ENCODE measurements at regions not wholly inside any gene's neighbourhood (a gene's known extent, or its start where the extent isn't known, plus 50 kb on each side); places are given as distances from the start of the nearest gene placed in this dataset.

DNA sequence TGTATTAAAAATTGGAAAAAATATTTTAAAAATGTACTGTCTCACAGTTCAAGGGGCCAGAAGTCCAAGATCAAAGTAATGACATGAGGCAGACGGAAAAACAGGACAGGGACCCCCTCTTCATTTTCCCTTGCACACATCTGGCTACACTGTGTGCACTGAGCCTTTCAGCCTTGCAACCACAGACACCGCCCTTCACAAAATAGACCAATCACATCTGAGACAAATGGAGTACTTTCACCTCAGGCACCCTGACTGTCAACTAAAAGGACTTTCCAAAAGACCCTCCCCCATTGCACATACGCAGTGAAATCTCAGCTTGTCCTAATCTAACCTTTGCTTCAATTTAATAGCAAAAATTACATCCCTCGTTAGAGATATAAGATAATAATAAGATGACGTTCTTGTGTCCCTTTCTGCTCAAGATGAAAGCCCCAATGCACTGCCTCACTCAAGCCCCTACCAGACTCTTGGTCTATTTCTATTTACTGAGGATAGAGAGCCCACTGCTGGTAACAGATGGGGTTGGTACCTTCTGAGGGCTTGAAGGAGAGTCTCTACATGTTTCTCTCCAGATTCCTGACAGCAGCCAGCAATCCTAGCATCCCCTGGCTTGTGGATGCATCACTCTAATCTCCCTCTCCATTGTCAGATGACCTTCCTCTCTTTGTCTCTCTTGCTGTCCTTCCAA lies 514.8 kb upstream of the ADAMTS16 start:
- Histone ChIP-seq H3K4me3 (replicated peaks in 1 of 3; ENCODE audit: insufficient read depth in 1 of 3, low read depth in 1 of 3, low read length in 3 of 3) (no peak overlapping the region), H3K36me3 (ENCODE audit: control insufficient read depth in 2 of 2, extremely low read depth in 1 of 2, insufficient read depth in 2 of 2, low read length in 2 of 2) (no peaks in the 10 kb centered on the region), H4K20me1 (replicated peaks; ENCODE audit: control insufficient read depth, extremely low read depth, insufficient read depth, low read length) (no peaks in the 10 kb centered on the region), H3K79me2 (ENCODE audit: control insufficient read depth, insufficient read depth, low read length) (no peaks in the 10 kb centered on the region), H3K4me2 (ENCODE audit: insufficient read depth, low read length) (no peak overlapping the region), H3K9me1 (replicated peaks; ENCODE audit: control insufficient read depth, extremely low read depth, insufficient read depth, low read length) (no peaks in the 10 kb centered on the region), H3K27ac (ENCODE audit: insufficient read depth, low read depth, low read length) (no peak overlapping the region), H3K9me3 (replicated peaks; ENCODE audit: control insufficient read depth, insufficient read depth, low read length) (peaks cover 5% of the 10 kb centered on the region), H3K27me3 (ENCODE audit: control insufficient read depth in 2 of 2, insufficient read depth in 2 of 2, low read length in 2 of 2) (no peaks in the 10 kb centered on the region), H3K9ac (replicated peaks; ENCODE audit: extremely low read depth, insufficient read depth, low read length) (no peak overlapping the region), H2AFZ (ENCODE audit: low read depth, low read length) (no peak overlapping the region), H3K4me1 (ENCODE audit: control insufficient read depth, extremely low read depth, insufficient read depth, low read length) (no peaks in the 10 kb centered on the region)
- CTCF ChIA-PET: no interaction called here
- no peak for FAIRE-seq
- TF ChIP-seq, protein P1, sequence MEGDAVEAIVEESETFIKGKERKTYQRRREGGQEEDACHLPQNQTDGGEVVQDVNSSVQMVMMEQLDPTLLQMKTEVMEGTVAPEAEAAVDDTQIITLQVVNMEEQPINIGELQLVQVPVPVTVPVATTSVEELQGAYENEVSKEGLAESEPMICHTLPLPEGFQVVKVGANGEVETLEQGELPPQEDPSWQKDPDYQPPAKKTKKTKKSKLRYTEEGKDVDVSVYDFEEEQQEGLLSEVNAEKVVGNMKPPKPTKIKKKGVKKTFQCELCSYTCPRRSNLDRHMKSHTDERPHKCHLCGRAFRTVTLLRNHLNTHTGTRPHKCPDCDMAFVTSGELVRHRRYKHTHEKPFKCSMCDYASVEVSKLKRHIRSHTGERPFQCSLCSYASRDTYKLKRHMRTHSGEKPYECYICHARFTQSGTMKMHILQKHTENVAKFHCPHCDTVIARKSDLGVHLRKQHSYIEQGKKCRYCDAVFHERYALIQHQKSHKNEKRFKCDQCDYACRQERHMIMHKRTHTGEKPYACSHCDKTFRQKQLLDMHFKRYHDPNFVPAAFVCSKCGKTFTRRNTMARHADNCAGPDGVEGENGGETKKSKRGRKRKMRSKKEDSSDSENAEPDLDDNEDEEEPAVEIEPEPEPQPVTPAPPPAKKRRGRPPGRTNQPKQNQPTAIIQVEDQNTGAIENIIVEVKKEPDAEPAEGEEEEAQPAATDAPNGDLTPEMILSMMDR (IDR thresholded peaks at IDR 0.05; ENCODE audit: extremely low read depth in 1 of 2, insufficient read depth in 1 of 2, low read depth in 1 of 2, low read length in 2 of 2): no peak
- TF ChIP-seq JUN (IDR thresholded peaks at IDR 0.05; ENCODE audit: borderline replicate concordance, insufficient read depth, insufficient read length, low read depth): no peak
- TF ChIP-seq POLR2A (IDR thresholded peaks at IDR 0.05; ENCODE audit: low read depth, low read length): no peak
- TF ChIP-seq MYC (IDR thresholded peaks at IDR 0.05; ENCODE audit: low read depth, low read length): no peak
- TF ChIP-seq FOS (IDR thresholded peaks at IDR 0.05; ENCODE audit: borderline replicate concordance, insufficient read depth, low read length): no peak
- DNase-seq (ENCODE audit: low read depth, low spot score): no peak
- dilution Hi-C loops (cut with MboI; ENCODE audit: extremely low pct_ligation_motif_present, low sequenced_read_pairs) (no loop called here), intact Hi-C loops (cut with micrococcal nuclease) (no loop called here)
- BruUV-seq (replicated peaks): no TSS peak
- POLR2A ChIA-PET: no interaction called here

DNA sequence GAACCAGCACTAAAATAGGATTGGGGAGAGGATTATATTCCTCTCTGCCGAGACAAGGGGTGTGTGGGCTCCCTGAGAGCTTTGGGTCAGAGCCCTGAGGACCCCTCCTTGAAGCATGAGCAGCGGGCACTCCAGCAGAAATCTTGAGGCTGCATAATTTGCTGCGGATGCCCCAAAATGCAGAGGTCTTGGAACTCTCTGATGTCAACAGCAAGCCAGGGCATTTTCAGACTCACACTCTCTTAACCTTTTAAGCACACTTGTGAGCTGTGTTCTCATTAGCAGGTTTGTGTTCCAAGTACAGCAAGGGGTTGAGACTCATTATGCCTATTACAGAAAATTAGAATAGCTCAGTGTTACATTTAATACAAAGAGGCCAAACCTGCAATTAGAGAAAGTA lies 513.0 kb upstream of the ADAMTS16 start:
- Histone ChIP-seq H3K4me2 (ENCODE audit: insufficient read depth, low read length) (no peak overlapping the region), H3K79me2 (ENCODE audit: control insufficient read depth, insufficient read depth, low read length) (no peaks in the 10 kb centered on the region), H3K9me1 (replicated peaks; ENCODE audit: control insufficient read depth, extremely low read depth, insufficient read depth, low read length) (no peaks in the 10 kb centered on the region), H2AFZ (ENCODE audit: low read depth, low read length) (no peak overlapping the region), H3K4me3 (replicated peaks in 1 of 3; ENCODE audit: insufficient read depth in 1 of 3, low read depth in 1 of 3, low read length in 3 of 3) (no peak overlapping the region), H3K9me3 (replicated peaks; ENCODE audit: control insufficient read depth, insufficient read depth, low read length) (peaks cover 8% of the 10 kb centered on the region), H3K4me1 (ENCODE audit: control insufficient read depth, extremely low read depth, insufficient read depth, low read length) (no peaks in the 10 kb centered on the region), H3K27ac (ENCODE audit: insufficient read depth, low read depth, low read length) (no peak overlapping the region), H3K36me3 (ENCODE audit: control insufficient read depth in 2 of 2, extremely low read depth in 1 of 2, insufficient read depth in 2 of 2, low read length in 2 of 2) (no peaks in the 10 kb centered on the region), H3K9ac (replicated peaks; ENCODE audit: extremely low read depth, insufficient read depth, low read length) (no peak overlapping the region), H4K20me1 (replicated peaks; ENCODE audit: control insufficient read depth, extremely low read depth, insufficient read depth, low read length) (no peaks in the 10 kb centered on the region), H3K27me3 (ENCODE audit: control insufficient read depth in 2 of 2, insufficient read depth in 2 of 2, low read length in 2 of 2) (no peaks in the 10 kb centered on the region)
- dilution Hi-C loops (cut with MboI; ENCODE audit: extremely low pct_ligation_motif_present, low sequenced_read_pairs): no loop called here
- FAIRE-seq (no peak), DNase-seq (ENCODE audit: low read depth, low spot score) (no peak)
- BruUV-seq (replicated peaks): no TSS peak
- ChIA-PET POLR2A (no interaction called here), CTCF (no interaction called here)
- intact Hi-C loops (cut with micrococcal nuclease): no loop called here
- no peak for TF ChIP-seq POLR2AphosphoS5 (IDR thresholded peaks at IDR 0.05; ENCODE audit: insufficient read depth, low read depth, low read length)
- TF ChIP-seq, protein P2, sequence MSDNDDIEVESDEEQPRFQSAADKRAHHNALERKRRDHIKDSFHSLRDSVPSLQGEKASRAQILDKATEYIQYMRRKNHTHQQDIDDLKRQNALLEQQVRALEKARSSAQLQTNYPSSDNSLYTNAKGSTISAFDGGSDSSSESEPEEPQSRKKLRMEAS (IDR thresholded peaks at IDR 0.05; ENCODE audit: insufficient read depth, insufficient read length): no peak
- TF ChIP-seq FOS (IDR thresholded peaks at IDR 0.05; ENCODE audit: borderline replicate concordance, insufficient read depth, low read length): no peak
- TF ChIP-seq GATA2 (IDR thresholded peaks at IDR 0.05; ENCODE audit: insufficient read depth, insufficient read length, low read depth, low read length): no peak
